NB4 (cell line): ENCODE measurements at regions not wholly inside any gene's neighbourhood (a gene's known extent, or its start where the extent isn't known, plus 50 kb on each side); places are given as distances from the start of the nearest gene placed in this dataset.

Experiments
- CTCF ChIP-seq: IDR thresholded peaks from one replicate; pipeline ENCODE4 v1.5.1; 2012; ENCODE audit warnings: low read depth, low read length
- POLR2A ChIP-seq: IDR thresholded peaks from 2 replicates; pipeline ENCODE4 v1.6.1; 2011; ENCODE audit warnings: mild to moderate bottlenecking; ENCODE audit not compliant: insufficient read length; ENCODE audit errors: extremely low read depth

- TF ChIP-seq CTCF = no peak
- TF ChIP-seq POLR2A = no peak
Measured at GRCh38 chr3:176767385-176767784, 429.9 kb downstream of the TBL1XR1 start.
